ENCODE measurements at regions not wholly inside any gene's neighbourhood (a gene's known extent, or its start where the extent isn't known, plus 50 kb on each side); places are given as distances from the start of the nearest gene placed in this dataset.

GRCh38 chr9:78858266-78858665 is 561.3 kb downstream of the PSAT1 start:
- Histone ChIP-seq H3K79me2 (no peaks in the 10 kb centered on the region), H3K27ac (no peak overlapping the region), H3K9ac (no peak overlapping the region), H3K27me3 (ENCODE audit: control insufficient read depth, insufficient read depth, low read length) (no peaks in the 10 kb centered on the region), H2AFZ (no peak overlapping the region), H3K4me1 (no peaks in the 10 kb centered on the region), H3K4me3 (ENCODE audit: low read depth, low read length) (no peak overlapping the region), H3K9me3 (ENCODE audit: control insufficient read depth, low read length) (no peaks in the 10 kb centered on the region), H3K36me3 (ENCODE audit: control insufficient read depth, insufficient read depth, low read length) (no peaks in the 10 kb centered on the region), H3K4me2 (ENCODE audit: low read length) (no peak overlapping the region)
- TF ChIP-seq, protein P1, sequence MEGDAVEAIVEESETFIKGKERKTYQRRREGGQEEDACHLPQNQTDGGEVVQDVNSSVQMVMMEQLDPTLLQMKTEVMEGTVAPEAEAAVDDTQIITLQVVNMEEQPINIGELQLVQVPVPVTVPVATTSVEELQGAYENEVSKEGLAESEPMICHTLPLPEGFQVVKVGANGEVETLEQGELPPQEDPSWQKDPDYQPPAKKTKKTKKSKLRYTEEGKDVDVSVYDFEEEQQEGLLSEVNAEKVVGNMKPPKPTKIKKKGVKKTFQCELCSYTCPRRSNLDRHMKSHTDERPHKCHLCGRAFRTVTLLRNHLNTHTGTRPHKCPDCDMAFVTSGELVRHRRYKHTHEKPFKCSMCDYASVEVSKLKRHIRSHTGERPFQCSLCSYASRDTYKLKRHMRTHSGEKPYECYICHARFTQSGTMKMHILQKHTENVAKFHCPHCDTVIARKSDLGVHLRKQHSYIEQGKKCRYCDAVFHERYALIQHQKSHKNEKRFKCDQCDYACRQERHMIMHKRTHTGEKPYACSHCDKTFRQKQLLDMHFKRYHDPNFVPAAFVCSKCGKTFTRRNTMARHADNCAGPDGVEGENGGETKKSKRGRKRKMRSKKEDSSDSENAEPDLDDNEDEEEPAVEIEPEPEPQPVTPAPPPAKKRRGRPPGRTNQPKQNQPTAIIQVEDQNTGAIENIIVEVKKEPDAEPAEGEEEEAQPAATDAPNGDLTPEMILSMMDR (IDR thresholded peaks at IDR 0.05), result no peak

- H3K4me1 ChIP-seq, result no peaks in the 10 kb centered on the region
- H3K79me2 ChIP-seq, result no peaks in the 10 kb centered on the region
- H3K9me3 ChIP-seq (ENCODE audit: control insufficient read depth, low read length), result no peaks in the 10 kb centered on the region
- no peak overlapping the region for H3K4me3 ChIP-seq (ENCODE audit: low read depth, low read length)
- TF ChIP-seq, protein P1 (IDR thresholded peaks at IDR 0.05), result no peak
- H2AFZ ChIP-seq, result no peak overlapping the region
- no peak overlapping the region for H3K27ac ChIP-seq
- no peak overlapping the region for H3K9ac ChIP-seq
- no peaks in the 10 kb centered on the region for H3K36me3 ChIP-seq (ENCODE audit: control insufficient read depth, insufficient read depth, low read length)
- H3K27me3 ChIP-seq (ENCODE audit: control insufficient read depth, insufficient read depth, low read length), result no peaks in the 10 kb centered on the region
- H3K4me2 ChIP-seq (ENCODE audit: low read length), result no peak overlapping the region
These were observed 564.0 kb downstream of the PSAT1 start for GRCh38 chr9:78860801-78861475.

GRCh38 chr9:78863531-78863930 is 566.6 kb downstream of the PSAT1 start:
- no peaks in the 10 kb centered on the region for H3K36me3 ChIP-seq (ENCODE audit: control insufficient read depth, insufficient read depth, low read length)
- no peak overlapping the region for H2AFZ ChIP-seq
- H3K9me3 ChIP-seq (ENCODE audit: control insufficient read depth, low read length), result no peaks in the 10 kb centered on the region
- H3K4me1 ChIP-seq, result no peaks in the 10 kb centered on the region
- TF ChIP-seq, protein P1 (IDR thresholded peaks at IDR 0.05), result no peak
- H3K79me2 ChIP-seq, result no peaks in the 10 kb centered on the region
- no peak overlapping the region for H3K4me3 ChIP-seq (ENCODE audit: low read depth, low read length)
- no peak overlapping the region for H3K4me2 ChIP-seq (ENCODE audit: low read length)
- H3K27me3 ChIP-seq (ENCODE audit: control insufficient read depth, insufficient read depth, low read length), result no peaks in the 10 kb centered on the region
- no peak overlapping the region for H3K9ac ChIP-seq
- no peak overlapping the region for H3K27ac ChIP-seq

GRCh38 chr9:78865737-78866136 is 568.8 kb downstream of the PSAT1 start:
- no peaks in the 10 kb centered on the region for H3K79me2 ChIP-seq
- no peaks in the 10 kb centered on the region for H3K4me1 ChIP-seq
- no peak overlapping the region for H3K4me2 ChIP-seq (ENCODE audit: low read length)
- H3K27me3 ChIP-seq (ENCODE audit: control insufficient read depth, insufficient read depth, low read length), result no peaks in the 10 kb centered on the region
- H3K9ac ChIP-seq, result no peak overlapping the region
- H3K27ac ChIP-seq, result no peak overlapping the region
- H2AFZ ChIP-seq, result no peak overlapping the region
- no peak overlapping the region for H3K4me3 ChIP-seq (ENCODE audit: low read depth, low read length)
- no peaks in the 10 kb centered on the region for H3K36me3 ChIP-seq (ENCODE audit: control insufficient read depth, insufficient read depth, low read length)
- H3K9me3 ChIP-seq (ENCODE audit: control insufficient read depth, low read length), result no peaks in the 10 kb centered on the region
- TF ChIP-seq, protein P1 (IDR thresholded peaks at IDR 0.05), result no peak
